K562 (cell line): ENCODE measurements at regions not wholly inside any gene's neighbourhood (a gene's known extent, or its start where the extent isn't known, plus 50 kb on each side); places are given as distances from the start of the nearest gene placed in this dataset.

ENCODE experiments used
- ATAC-seq: fragments of 200-7000 bp; cut with Tn5 transposase; 3 replicates; pipeline ENCODE4 v1.9.1; 2020; ENCODE audit warnings: moderate library complexity
- BruUV-seq: library from RNA; stranded (reverse); fragments of 400-500 nt; replicated peaks from 2 replicates; lab custom pipeline; 2021; lab: Mats Ljungman, UMichigan
- CTCF ChIA-PET: fragments of 300-600 bp; formaldehyde crosslinking; extraction: SDS; loops from one replicate; lab custom pipeline; 2021; ENCODE audit warnings: low intra/inter-chr PET ratio; lab: Yijun Ruan, JAX
- POLR2A ChIA-PET: fragments of 300-600, 350-650 bp; sonication (Branson Sonifier 250); formaldehyde crosslinking; extraction: SDS; loops from one replicate; lab custom pipeline; 2021; ENCODE audit warnings: antibody characterized with exemption, inconsistent platforms; lab: Yijun Ruan, JAX
- DNase-seq, 4 experiments: peaks; one replicate each; pipeline versions ENCODE4 v3.0.0 to v3.0.0-alpha.2; 2011 to 2018; ENCODE audit warnings: low spot score in 3 of 4, mixed read lengths in 3 of 4; ENCODE audit errors: extremely low read depth in 1 of 4
- FAIRE-seq: peaks from 2 replicates; lab custom pipeline; 2011; peaks lifted over from hg19 to GRCh38; lab: Jason Lieb, UNC
- H2AFZ ChIP-seq: 2 replicates; pipeline ENCODE4 v1.6.0; 2011; ENCODE audit warnings: low read depth, low read length, control low read depth, inconsistent platforms
- H3K27ac ChIP-seq: fragments of 200-600 bp; 3 replicates; pipeline ENCODE4 v1.8.0; 2011; ENCODE audit warnings: low read depth, mild to moderate bottlenecking, control low read depth, inconsistent platforms, low read length, moderate library complexity, mixed read lengths; ENCODE audit errors: extremely low read depth
- H3K27me3 ChIP-seq, 2 experiments: fragments of 300-600 bp in 1 of 2; 2 replicates in 1 of 2; 3 replicates in 1 of 2; pipeline versions ENCODE4 v1.6.0 to v1.8.0; 2011; ENCODE audit warnings: inconsistent platforms in 2 of 2, low read length in 2 of 2, mild to moderate bottlenecking in 1 of 2, mixed read lengths in 1 of 2, moderate library complexity in 1 of 2; ENCODE audit not compliant: control insufficient read depth in 2 of 2, insufficient read depth in 2 of 2
- H3K36me3 ChIP-seq: fragments of 300-600 bp; 3 replicates; pipeline ENCODE4 v1.8.0; 2011; ENCODE audit warnings: mild to moderate bottlenecking, low read length, inconsistent platforms; ENCODE audit not compliant: control insufficient read depth, insufficient read depth
- H3K4me1 ChIP-seq, 2 experiments: fragments of 200-600 bp in 1 of 2; replicated peaks in 1 of 2; 2 replicates in 1 of 2; 3 replicates in 1 of 2; pipeline versions ENCODE4 v1.5.1 to v1.8.0; 2011; ENCODE audit warnings: inconsistent platforms in 2 of 2, low read length in 2 of 2, mild to moderate bottlenecking in 1 of 2, mixed read lengths in 1 of 2, moderate library complexity in 1 of 2; ENCODE audit not compliant: control insufficient read depth in 2 of 2, insufficient read depth in 2 of 2
- H3K4me2 ChIP-seq: 2 replicates; pipeline ENCODE4 v1.6.1; 2011; ENCODE audit warnings: low read length, control low read depth, inconsistent platforms, mixed read lengths; ENCODE audit not compliant: insufficient read depth
- H3K4me3 ChIP-seq: fragments of 200-600 bp; sonication (generic), shearing (Covaris generic); 2 replicates; pipeline ENCODE4 v1.5.1; 2016; ENCODE audit warnings: control low read depth, inconsistent platforms
- H3K79me2 ChIP-seq: fragments of 200-600 bp; 3 replicates; pipeline ENCODE4 v1.8.0; 2011; ENCODE audit warnings: low read length, inconsistent platforms; ENCODE audit not compliant: control insufficient read depth, insufficient read depth
- H3K9ac ChIP-seq, 2 experiments: 2 replicates each; pipeline versions ENCODE4 v1.6.0 to v1.6.1; 2011; ENCODE audit warnings: low read depth in 2 of 2, low read length in 2 of 2, control low read depth in 1 of 2, inconsistent platforms in 1 of 2, mild to moderate bottlenecking in 1 of 2, mixed read lengths in 1 of 2; ENCODE audit not compliant: insufficient read depth in 1 of 2
- H3K9me1 ChIP-seq: one replicate; pipeline ENCODE4 v1.6.0; 2011; ENCODE audit warnings: inconsistent platforms, mild to moderate bottlenecking, low read length, moderate library complexity; ENCODE audit not compliant: control insufficient read depth, insufficient read depth
- H3K9me3 ChIP-seq: replicated peaks from 2 replicates; pipeline ENCODE4 v1.5.1; 2011; ENCODE audit warnings: low read depth, low read length, inconsistent platforms; ENCODE audit not compliant: control insufficient read depth, insufficient read depth
- H4K20me1 ChIP-seq: replicated peaks from 2 replicates; pipeline ENCODE4 v1.6.1; 2011; ENCODE audit warnings: low read length, inconsistent platforms, mixed read lengths; ENCODE audit not compliant: control insufficient read depth, insufficient read depth
- ZNF24 ChIP-seq: fragments of 450-650 bp; IDR thresholded peaks from 2 replicates; pipeline ENCODE4 v1.6.1; 2016
- ZNF511 ChIP-seq: sonication (generic); formaldehyde crosslinking; IDR thresholded peaks from 2 replicates; pipeline ENCODE4 v1.8.0; 2022; ENCODE audit warnings: mild to moderate bottlenecking, missing genetic modification reagents
- WGBS: fragments of 100-300 bp; shearing (Covaris generic); methylation state at CpG from one replicate; pipeline ENCODE4 v1.1.6; 2016; ENCODE audit warnings: low coverage, mixed read lengths; ENCODE audit not compliant: insufficient coverage; ENCODE audit errors: missing lambda C conversion rate; 5-methylcytosine and 5-hydroxymethylcytosine counted together
- in situ Hi-C: fragments of 300-500 bp; cut with MboI; formaldehyde crosslinking; loops from 4 replicates; pipeline ENCODE4 v1.15.0; 2018; ENCODE audit warnings: inconsistent platforms, mixed read lengths
- intact Hi-C: fragments of 100-400 bp; cut with micrococcal nuclease; formaldehyde crosslinking; loops from 2 replicates; pipeline ENCODE4 v1.14.2; 2022

- Histone ChIP-seq H3K9me1 (no peaks in the 10 kb centered on the region), H3K9me3 (no peaks in the 10 kb centered on the region), H3K4me2 (no peak overlapping the region), H3K36me3 (no peaks in the 10 kb centered on the region), H3K27me3 (peaks cover 22 to 74% of the 10 kb centered on the region in 2 experiments; a peak in 4 of 5 replicates), H2AFZ (no peak overlapping the region), H3K4me3 (no peak overlapping the region), H3K4me1 (no peaks in the 10 kb centered on the region; a peak in 1 of 5 replicates), H3K27ac (no peak overlapping the region), H3K79me2 (no peaks in the 10 kb centered on the region), H4K20me1 (peaks cover 3% of the 10 kb centered on the region), H3K9ac (no peak overlapping the region)
- intact Hi-C loops, result no loop called here
- no TSS peak for BruUV-seq
- ATAC-seq, result no peak
- no peak for DNase-seq
- TF ChIP-seq ZNF511 (no peak), ZNF24 (no peak)
- POLR2A ChIA-PET, result interaction anchor here (0.6 kb wide), 1 partner anchor 161 kb away, joined by 3 read pairs; no protein-coding TSS in a partner anchor
- in situ Hi-C loops, result no loop called here
- CTCF ChIA-PET, result no interaction called here
- FAIRE-seq, result no peak
- WGBS, result 1% methylated on average over 10 of the region's 15 CpGs
Measured at GRCh38 chr17:79212149-79213087, 137.8 kb downstream of the ENGASE start.
